HEK293 (cell line): ENCODE measurements at regions not wholly inside any gene's neighbourhood (a gene's known extent, or its start where the extent isn't known, plus 50 kb on each side); places are given as distances from the start of the nearest gene placed in this dataset.

Experiments
- ATF2 ChIP-seq: fragments of 450-650 bp; formaldehyde crosslinking; IDR thresholded peaks from 2 replicates; pipeline ENCODE4 v1.5.1; 2016; ENCODE audit warnings: missing biosample characterization, missing genetic modification characterization, low read depth
- PRDM4 ChIP-seq: fragments of 450-650 bp; formaldehyde crosslinking; IDR thresholded peaks from 2 replicates; pipeline ENCODE4 v1.5.1; 2017; ENCODE audit warnings: missing biosample characterization, missing genetic modification characterization
- SETDB1 ChIP-seq: IDR thresholded peaks from one replicate; pipeline ENCODE4 v1.6.1; 2017; ENCODE audit warnings: mild to moderate bottlenecking, low read length, moderate library complexity, mixed read lengths; ENCODE audit not compliant: insufficient read length
- TSHZ1 ChIP-seq: fragments of 450-650 bp; formaldehyde crosslinking; IDR thresholded peaks from 2 replicates; pipeline ENCODE4 v1.5.1; 2016; ENCODE audit warnings: missing biosample characterization, missing genetic modification characterization, borderline replicate concordance
- ZBTB20 ChIP-seq: fragments of 450-650 bp; formaldehyde crosslinking; IDR thresholded peaks from 2 replicates; pipeline ENCODE4 v1.5.1; 2016; ENCODE audit warnings: missing biosample characterization, missing genetic modification characterization
- ZBTB21 ChIP-seq: fragments of 450-650 bp; formaldehyde crosslinking; IDR thresholded peaks from 2 replicates; pipeline ENCODE4 v1.5.1; 2017; ENCODE audit warnings: missing biosample characterization, missing genetic modification characterization
- ZBTB26 ChIP-seq: fragments of 450-650 bp; formaldehyde crosslinking; optimal IDR thresholded peaks from 2 replicates; pipeline ENCODE3; 2016; ENCODE audit warnings: missing biosample characterization, mild to moderate bottlenecking, missing genetic modification characterization
- ZNF121 ChIP-seq: fragments of 450-650 bp; formaldehyde crosslinking; IDR thresholded peaks from 2 replicates; pipeline ENCODE4 v1.5.1; 2016; ENCODE audit warnings: missing biosample characterization, missing genetic modification characterization
- ZNF148 ChIP-seq: fragments of 450-650 bp; formaldehyde crosslinking; IDR thresholded peaks from 2 replicates; pipeline ENCODE4 v1.5.0; 2017; ENCODE audit warnings: missing biosample characterization, missing genetic modification characterization, borderline replicate concordance
- ZNF302 ChIP-seq: fragments of 450-650 bp; formaldehyde crosslinking; IDR thresholded peaks from 2 replicates; pipeline ENCODE4 v1.5.1; 2016; ENCODE audit warnings: missing biosample characterization, missing genetic modification characterization, low read depth
- ZNF660 ChIP-seq: fragments of 450-650 bp; IDR thresholded peaks from 2 replicates; pipeline ENCODE4 v1.5.1; 2018; ENCODE audit warnings: missing biosample characterization, mild to moderate bottlenecking, missing genetic modification characterization
- ZSCAN18 ChIP-seq: fragments of 450-650 bp; formaldehyde crosslinking; IDR thresholded peaks from 2 replicates; pipeline ENCODE4 v1.5.1; 2016; ENCODE audit warnings: missing biosample characterization, missing genetic modification characterization
- TF ChIP-seq, protein P1 (sequence below): fragments of 450-650 bp; formaldehyde crosslinking; IDR thresholded peaks from 2 replicates; pipeline ENCODE4 v1.5.1; 2016; ENCODE audit warnings: missing biosample characterization, missing genetic modification characterization

DNA sequence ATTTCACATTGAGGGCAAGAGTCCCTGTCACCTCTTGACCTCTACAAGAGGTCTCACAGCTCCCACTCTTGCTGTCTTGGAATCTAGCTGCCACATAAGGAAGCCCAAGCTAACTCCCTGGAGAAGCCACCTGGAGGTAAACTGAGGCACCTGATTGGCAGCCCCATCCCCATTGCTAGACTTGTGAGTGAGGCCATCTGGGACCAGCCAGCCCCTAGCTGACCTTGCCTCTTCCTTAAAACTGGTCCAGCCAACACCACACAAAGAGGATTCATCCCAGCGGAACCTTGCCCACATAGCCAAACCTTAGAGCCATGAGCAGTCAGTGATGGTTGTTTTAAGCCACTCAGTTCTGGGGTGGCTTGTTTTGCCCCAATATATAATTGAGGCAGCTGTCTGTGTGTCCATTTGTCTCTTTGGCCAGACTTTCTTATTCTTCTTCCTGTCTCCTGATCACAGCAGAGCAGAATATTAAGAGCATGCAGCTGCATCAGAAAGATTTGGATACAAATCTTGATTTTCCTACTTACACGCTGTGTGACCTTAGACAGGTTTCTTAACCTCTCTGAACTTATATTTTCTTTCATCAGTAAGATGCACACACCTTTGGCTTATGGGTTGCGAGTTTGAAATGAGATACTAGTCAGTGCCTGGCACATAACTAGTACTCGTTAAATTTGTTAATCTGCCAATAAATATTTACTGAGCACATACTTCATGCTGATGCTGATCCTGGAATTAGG lies 74.3 kb upstream of the TP53I11 start:
- no peak for TF ChIP-seq ZSCAN18 (tag by site-specific recombination)
- no peak for TF ChIP-seq ZBTB20 (tag by site-specific recombination)
- TF ChIP-seq, protein P1, sequence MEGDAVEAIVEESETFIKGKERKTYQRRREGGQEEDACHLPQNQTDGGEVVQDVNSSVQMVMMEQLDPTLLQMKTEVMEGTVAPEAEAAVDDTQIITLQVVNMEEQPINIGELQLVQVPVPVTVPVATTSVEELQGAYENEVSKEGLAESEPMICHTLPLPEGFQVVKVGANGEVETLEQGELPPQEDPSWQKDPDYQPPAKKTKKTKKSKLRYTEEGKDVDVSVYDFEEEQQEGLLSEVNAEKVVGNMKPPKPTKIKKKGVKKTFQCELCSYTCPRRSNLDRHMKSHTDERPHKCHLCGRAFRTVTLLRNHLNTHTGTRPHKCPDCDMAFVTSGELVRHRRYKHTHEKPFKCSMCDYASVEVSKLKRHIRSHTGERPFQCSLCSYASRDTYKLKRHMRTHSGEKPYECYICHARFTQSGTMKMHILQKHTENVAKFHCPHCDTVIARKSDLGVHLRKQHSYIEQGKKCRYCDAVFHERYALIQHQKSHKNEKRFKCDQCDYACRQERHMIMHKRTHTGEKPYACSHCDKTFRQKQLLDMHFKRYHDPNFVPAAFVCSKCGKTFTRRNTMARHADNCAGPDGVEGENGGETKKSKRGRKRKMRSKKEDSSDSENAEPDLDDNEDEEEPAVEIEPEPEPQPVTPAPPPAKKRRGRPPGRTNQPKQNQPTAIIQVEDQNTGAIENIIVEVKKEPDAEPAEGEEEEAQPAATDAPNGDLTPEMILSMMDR (tag by site-specific recombination) = no peak
- TF ChIP-seq ZBTB21 (tag by site-specific recombination) = no peak
- TF ChIP-seq ZNF148 = no peak
- TF ChIP-seq TSHZ1 = no peak
- no peak for TF ChIP-seq SETDB1
- TF ChIP-seq PRDM4 (tag by site-specific recombination) = no peak
- no peak for TF ChIP-seq ZNF121 (tag by site-specific recombination)
- TF ChIP-seq ATF2 = no peak
- no peak for TF ChIP-seq ZNF302 (tag by site-specific recombination)
- no peak for TF ChIP-seq ZBTB26 (tag by site-specific recombination)
- TF ChIP-seq ZNF660 = no peak
